ENCODE measurements at regions not wholly inside any gene's neighbourhood (a gene's known extent, or its start where the extent isn't known, plus 50 kb on each side); places are given as distances from the start of the nearest gene placed in this dataset.

DNA sequence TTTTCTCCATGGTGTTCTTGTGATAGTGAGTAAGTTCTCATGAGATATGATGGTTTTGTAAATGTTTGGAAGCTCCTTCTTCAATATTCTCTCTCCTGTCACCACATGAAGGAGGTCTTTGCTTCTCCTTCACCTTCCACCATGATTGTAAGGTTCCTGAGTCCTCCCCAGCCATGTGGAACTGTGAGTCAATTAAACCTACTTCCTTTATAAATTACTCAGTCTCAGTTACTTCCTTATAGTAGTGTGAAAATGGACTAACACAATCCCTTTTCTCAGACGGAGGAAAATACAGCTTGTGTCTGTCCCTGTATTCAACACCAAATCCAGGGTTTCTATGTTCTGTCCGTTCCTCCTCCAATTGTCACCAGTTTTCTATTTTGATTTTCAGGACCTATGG is 181.0 kb downstream of the ALDH8A1 start:
- TF ChIP-seq CTCF (IDR thresholded peaks at IDR 0.05; ENCODE audit: low read length), result no peak
- TF ChIP-seq EZH2 (optimal IDR thresholded peaks at IDR 0.05; ENCODE audit: low read depth, low read length), result no peak
